ENCODE measurements at regions not wholly inside any gene's neighbourhood (a gene's known extent, or its start where the extent isn't known, plus 50 kb on each side); places are given as distances from the start of the nearest gene placed in this dataset.

GRCh38 chr2:64359892-64360657, 93.9 kb upstream of the LGALSL start:
- TF ChIP-seq E2F6 (IDR thresholded peaks at IDR 0.05) (no peak), CTCF (IDR thresholded peaks at IDR 0.05; ENCODE audit: control extremely low read depth in 1 of 3, insufficient read depth in 1 of 3, low read depth in 1 of 3, low read length in 3 of 3) (peak in 1 of 3 experiments; percentile 26; a peak in 1 of 4 replicates), EZH2 (IDR thresholded peaks at IDR 0.05; ENCODE audit: low read depth, low read length, severe bottlenecking) (no peak), POLR2A (IDR thresholded peaks at IDR 0.05; ENCODE audit: control extremely low read depth in 1 of 2, low read depth in 2 of 2, low read length in 2 of 2) (no peak), CHD1 (IDR thresholded peaks at IDR 0.05; ENCODE audit: low read depth, low read length) (no peak), ATF2 (IDR thresholded peaks at IDR 0.05; ENCODE audit: low read length) (no peak), POLR2AphosphoS5 (IDR thresholded peaks at IDR 0.05; ENCODE audit: low read depth, low read length) (no peak)

Measured in H1 (cell line).